HepG2 (cell line): ENCODE measurements at regions not wholly inside any gene's neighbourhood (a gene's known extent, or its start where the extent isn't known, plus 50 kb on each side); places are given as distances from the start of the nearest gene placed in this dataset.

ENCODE experiments used
- ATAC-seq: fragments of 200-7000 bp; cut with Tn5 transposase; 3 replicates; pipeline ENCODE4 v1.9.1; 2020; ENCODE audit warnings: mild to moderate bottlenecking, moderate library complexity
- BruUV-seq: library from RNA; stranded (reverse); fragments of 400-500 nt; replicated peaks from 2 replicates; lab custom pipeline; 2021; lab: Mats Ljungman, UMichigan
- CTCF ChIA-PET: fragments of 300-600 bp; formaldehyde crosslinking; extraction: SDS; loops from one replicate; lab custom pipeline; 2021; ENCODE audit warnings: low total read pairs, inconsistent platforms, low intra/inter-chr PET ratio; lab: Yijun Ruan, JAX
- POLR2A ChIA-PET: fragments of 350-600 bp; sonication (Branson Sonifier 250); formaldehyde crosslinking; loops from one replicate; lab custom pipeline; 2020; ENCODE audit warnings: antibody characterized with exemption, inconsistent platforms; lab: Yijun Ruan, JAX
- DNase-seq: peaks from one replicate; pipeline ENCODE4 v3.0.0-alpha.2; 2015; ENCODE audit warnings: low spot score
- FAIRE-seq: peaks from 3 replicates; lab custom pipeline; 2011; peaks lifted over from hg19 to GRCh38; lab: Jason Lieb, UNC
- H2AFZ ChIP-seq: one replicate; pipeline ENCODE4 v1.6.1; 2011; ENCODE audit warnings: low read length, inconsistent platforms
- H3K27ac ChIP-seq: fragments of 300-600 bp; 3 replicates; pipeline ENCODE4 v1.8.0; 2011; ENCODE audit warnings: mixed run types, mild to moderate bottlenecking, mixed read lengths, low read length, inconsistent platforms; ENCODE audit not compliant: insufficient read depth; ENCODE audit errors: extremely low read length
- H3K27me3 ChIP-seq, 2 experiments: fragments of 200-600 bp in 1 of 2; 2 replicates in 1 of 2; 3 replicates in 1 of 2; pipeline versions ENCODE4 v1.6.0 to v1.8.0; 2011; ENCODE audit warnings: low read length in 2 of 2, mild to moderate bottlenecking in 2 of 2, moderate library complexity in 2 of 2, inconsistent platforms in 1 of 2; ENCODE audit not compliant: insufficient read depth in 2 of 2, control insufficient read depth in 1 of 2
- H3K36me3 ChIP-seq, 2 experiments: fragments of 200-600 bp in 1 of 2; replicated peaks in 1 of 2; 2 replicates in 1 of 2; 3 replicates in 1 of 2; pipeline versions ENCODE4 v1.5.1 to v1.8.0; 2011; ENCODE audit warnings: low read length in 2 of 2, inconsistent platforms in 1 of 2; ENCODE audit not compliant: insufficient read depth in 2 of 2, control insufficient read depth in 1 of 2
- H3K4me1 ChIP-seq: 2 replicates; pipeline ENCODE4 v1.5.1; 2012; ENCODE audit warnings: low read length, inconsistent platforms; ENCODE audit not compliant: insufficient read depth
- H3K4me2 ChIP-seq: 2 replicates; pipeline ENCODE4 v1.6.0; 2011; ENCODE audit warnings: low read depth, low read length, inconsistent platforms
- H3K4me3 ChIP-seq, 3 experiments: fragments of 200-600 bp in 1 of 3; sonication (generic), shearing (Covaris generic) in 1 of 3; replicated peaks in 1 of 3; 2 replicates each; pipeline ENCODE4 v1.5.1; 2011 to 2016; ENCODE audit warnings: low read length in 3 of 3, inconsistent platforms in 2 of 3, low read depth in 2 of 3, mild to moderate bottlenecking in 2 of 3, control low read depth in 1 of 3, mixed read lengths in 1 of 3; ENCODE audit not compliant: insufficient read depth in 1 of 3
- H3K79me2 ChIP-seq: one replicate; pipeline ENCODE4 v1.6.1; 2011; ENCODE audit warnings: low read length, inconsistent platforms; ENCODE audit not compliant: insufficient read depth
- H3K9ac ChIP-seq: 2 replicates; pipeline ENCODE4 v1.6.0; 2011; ENCODE audit warnings: mild to moderate bottlenecking, low read depth, low read length, inconsistent platforms; ENCODE audit not compliant: insufficient read depth
- H3K9me3 ChIP-seq: 2 replicates; pipeline ENCODE4 v1.5.1; 2012; ENCODE audit warnings: mild to moderate bottlenecking, low read length
- H4K20me1 ChIP-seq: 2 replicates; pipeline ENCODE4 v1.6.0; 2011; ENCODE audit warnings: inconsistent platforms, mild to moderate bottlenecking, low read length, moderate library complexity; ENCODE audit not compliant: insufficient read depth
- CREBL2 ChIP-seq: sonication (generic); formaldehyde crosslinking; IDR thresholded peaks from 2 replicates; pipeline ENCODE4 v1.8.1; 2023; ENCODE audit warnings: missing genetic modification reagents, mild to moderate bottlenecking, borderline replicate concordance
- GTF2F1 ChIP-seq: fragments of 150-350 bp; IDR thresholded peaks from 2 replicates; pipeline ENCODE4 v1.6.1; 2014; ENCODE audit warnings: low read length
- MBD4 ChIP-seq: IDR thresholded peaks from 2 replicates; pipeline ENCODE4 v1.6.1; 2012; ENCODE audit warnings: low read length, inconsistent platforms, borderline replicate concordance
- NFKBIZ ChIP-seq: IDR thresholded peaks from 2 replicates; pipeline ENCODE4 v1.6.1; 2018; ENCODE audit warnings: missing genetic modification reagents, missing compliant biosample characterization
- NFYB ChIP-seq: sonication (generic); formaldehyde crosslinking; IDR thresholded peaks from 2 replicates; pipeline ENCODE4 v1.4.0; 2020; ENCODE audit warnings: missing genetic modification reagents
- PLRG1 ChIP-seq: fragments of 450-650 bp; conservative IDR thresholded peaks from 2 replicates; pipeline ENCODE4 v1.6.1; 2016
- PRPF4 ChIP-seq: fragments of 200-400 bp; formaldehyde crosslinking; IDR thresholded peaks from 2 replicates; pipeline ENCODE4 v1.6.1; 2016; ENCODE audit warnings: low read length, low read depth; ENCODE audit not compliant: poor library complexity, severe bottlenecking
- SNRNP70 ChIP-seq: fragments of 200-400 bp; formaldehyde crosslinking; IDR thresholded peaks from 2 replicates; pipeline ENCODE4 v1.6.1; 2017; ENCODE audit warnings: mild to moderate bottlenecking, low read depth, low read length, moderate library complexity
- ZNF256 ChIP-seq: sonication (generic); formaldehyde crosslinking; conservative IDR thresholded peaks from 2 replicates; pipeline ENCODE4 v1.4.0; 2020; ENCODE audit warnings: missing genetic modification reagents
- ZNF343 ChIP-seq: sonication (generic); formaldehyde crosslinking; IDR thresholded peaks from 2 replicates; pipeline ENCODE4 v1.4.0; 2020; ENCODE audit warnings: mild to moderate bottlenecking, missing genetic modification reagents
- ZNF414 ChIP-seq: sonication (generic); formaldehyde crosslinking; IDR thresholded peaks from 2 replicates; pipeline ENCODE4 v1.5.0; 2020; ENCODE audit warnings: missing genetic modification reagents
- ZNF530 ChIP-seq: sonication (generic); formaldehyde crosslinking; IDR thresholded peaks from 2 replicates; pipeline ENCODE4 v1.5.0; 2020; ENCODE audit warnings: low read depth, mild to moderate bottlenecking, missing genetic modification reagents
- ZNF800 ChIP-seq: sonication (generic); formaldehyde crosslinking; IDR thresholded peaks from 2 replicates; pipeline ENCODE4 v1.4.0; 2020; ENCODE audit warnings: missing genetic modification reagents
- ZSCAN12 ChIP-seq: sonication (generic); formaldehyde crosslinking; IDR thresholded peaks from 2 replicates; pipeline ENCODE4 v1.9.0; 2021; ENCODE audit warnings: mild to moderate bottlenecking, missing genetic modification reagents
- ZZZ3 ChIP-seq: sonication (generic); formaldehyde crosslinking; IDR thresholded peaks from 2 replicates; pipeline ENCODE4 v1.4.0; 2020; ENCODE audit warnings: missing genetic modification reagents, mild to moderate bottlenecking, borderline replicate concordance
- WGBS: methylation state at CpG from one replicate; pipeline ENCODE4 v1.1.6; 2017; ENCODE audit warnings: low lambda C conversion rate; 5-methylcytosine and 5-hydroxymethylcytosine counted together
- in situ Hi-C: cut with HindIII; loops from 2 replicates; pipeline ENCODE4 v1.10.0; 2017; ENCODE audit warnings: low pct_unique_long_range_greater_than_20kb; ENCODE audit not compliant: extremely low pct_ligation_motif_present
- intact Hi-C: fragments of 100-400 bp; cut with micrococcal nuclease; formaldehyde crosslinking; loops from one replicate; pipeline ENCODE4 v1.10.0; 2022; ENCODE audit not compliant: unreplicated experiment
- TF ChIP-seq, protein P1 (sequence below): sonication (generic); formaldehyde crosslinking; IDR thresholded peaks from 2 replicates; pipeline ENCODE4 v1.9.0; 2021; ENCODE audit warnings: missing genetic modification reagents, borderline replicate concordance
- TF ChIP-seq, protein P2 (sequence below): sonication (generic); formaldehyde crosslinking; conservative IDR thresholded peaks from 2 replicates; pipeline ENCODE4 v1.5.0; 2020; ENCODE audit warnings: missing genetic modification reagents

GRCh38 chr1:78322928-78323680 is 167.7 kb upstream of the PTGFR start (continued):
- TF ChIP-seq, protein P1, sequence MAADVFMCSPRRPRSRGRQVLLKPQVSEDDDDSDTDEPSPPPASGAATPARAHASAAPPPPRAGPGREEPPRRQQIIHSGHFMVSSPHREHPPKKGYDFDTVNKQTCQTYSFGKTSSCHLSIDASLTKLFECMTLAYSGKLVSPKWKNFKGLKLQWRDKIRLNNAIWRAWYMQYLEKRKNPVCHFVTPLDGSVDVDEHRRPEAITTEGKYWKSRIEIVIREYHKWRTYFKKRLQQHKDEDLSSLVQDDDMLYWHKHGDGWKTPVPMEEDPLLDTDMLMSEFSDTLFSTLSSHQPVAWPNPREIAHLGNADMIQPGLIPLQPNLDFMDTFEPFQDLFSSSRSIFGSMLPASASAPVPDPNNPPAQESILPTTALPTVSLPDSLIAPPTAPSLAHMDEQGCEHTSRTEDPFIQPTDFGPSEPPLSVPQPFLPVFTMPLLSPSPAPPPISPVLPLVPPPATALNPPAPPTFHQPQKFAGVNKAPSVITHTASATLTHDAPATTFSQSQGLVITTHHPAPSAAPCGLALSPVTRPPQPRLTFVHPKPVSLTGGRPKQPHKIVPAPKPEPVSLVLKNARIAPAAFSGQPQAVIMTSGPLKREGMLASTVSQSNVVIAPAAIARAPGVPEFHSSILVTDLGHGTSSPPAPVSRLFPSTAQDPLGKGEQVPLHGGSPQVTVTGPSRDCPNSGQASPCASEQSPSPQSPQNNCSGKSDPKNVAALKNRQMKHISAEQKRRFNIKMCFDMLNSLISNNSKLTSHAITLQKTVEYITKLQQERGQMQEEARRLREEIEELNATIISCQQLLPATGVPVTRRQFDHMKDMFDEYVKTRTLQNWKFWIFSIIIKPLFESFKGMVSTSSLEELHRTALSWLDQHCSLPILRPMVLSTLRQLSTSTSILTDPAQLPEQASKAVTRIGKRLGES, result no peak
- TF ChIP-seq, protein P2, sequence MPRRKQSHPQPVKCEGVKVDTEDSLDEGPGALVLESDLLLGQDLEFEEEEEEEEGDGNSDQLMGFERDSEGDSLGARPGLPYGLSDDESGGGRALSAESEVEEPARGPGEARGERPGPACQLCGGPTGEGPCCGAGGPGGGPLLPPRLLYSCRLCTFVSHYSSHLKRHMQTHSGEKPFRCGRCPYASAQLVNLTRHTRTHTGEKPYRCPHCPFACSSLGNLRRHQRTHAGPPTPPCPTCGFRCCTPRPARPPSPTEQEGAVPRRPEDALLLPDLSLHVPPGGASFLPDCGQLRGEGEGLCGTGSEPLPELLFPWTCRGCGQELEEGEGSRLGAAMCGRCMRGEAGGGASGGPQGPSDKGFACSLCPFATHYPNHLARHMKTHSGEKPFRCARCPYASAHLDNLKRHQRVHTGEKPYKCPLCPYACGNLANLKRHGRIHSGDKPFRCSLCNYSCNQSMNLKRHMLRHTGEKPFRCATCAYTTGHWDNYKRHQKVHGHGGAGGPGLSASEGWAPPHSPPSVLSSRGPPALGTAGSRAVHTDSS (CRISPR knock-in tag), result no peak
- TF ChIP-seq MBD4, result no peak
- TF ChIP-seq PRPF4, result no peak
- TF ChIP-seq SNRNP70, result no peak
- no peak for TF ChIP-seq PLRG1
- TF ChIP-seq NFKBIZ (CRISPR knock-in tag), result no peak

GRCh38 chr1:78325293-78325692 is 165.5 kb upstream of the PTGFR start:
- H3K9ac ChIP-seq, result no peak overlapping the region
- ATAC-seq, result no peak
- H3K27me3 ChIP-seq, result no peaks in the 10 kb centered on the region
- in situ Hi-C loops, result no loop called here
- H3K36me3 ChIP-seq, result no peaks in the 10 kb centered on the region
- H3K4me2 ChIP-seq, result no peak overlapping the region
- H3K79me2 ChIP-seq, result no peaks in the 10 kb centered on the region
- CTCF ChIA-PET, result no interaction called here
- H2AFZ ChIP-seq, result no peak overlapping the region
- H3K4me1 ChIP-seq, result no peaks in the 10 kb centered on the region
- 23% methylated on average over 3 of the region's 3 CpGs for WGBS
- no peak overlapping the region for H3K4me3 ChIP-seq
- no peak for DNase-seq
- intact Hi-C loops, result no loop called here
- BruUV-seq, result no TSS peak
- POLR2A ChIA-PET, result no interaction called here
- no peak overlapping the region for H3K27ac ChIP-seq
- no peaks in the 10 kb centered on the region for H4K20me1 ChIP-seq
- FAIRE-seq, result no peak
- H3K9me3 ChIP-seq, result no peaks in the 10 kb centered on the region
- no peak for TF ChIP-seq ZZZ3 (CRISPR knock-in tag)
- TF ChIP-seq ZNF256 (CRISPR knock-in tag), result no peak
- TF ChIP-seq ZNF530 (CRISPR knock-in tag), result no peak
- TF ChIP-seq GTF2F1, result no peak
- no peak for TF ChIP-seq ZNF414 (CRISPR knock-in tag)
- no peak for TF ChIP-seq NFYB
- no peak for TF ChIP-seq CREBL2 (CRISPR knock-in tag)
- no peak for TF ChIP-seq ZSCAN12 (CRISPR knock-in tag)
- no peak for TF ChIP-seq ZNF343 (CRISPR knock-in tag)
- TF ChIP-seq ZNF800 (CRISPR knock-in tag), result no peak
